ENCODE measurements at regions not wholly inside any gene's neighbourhood (a gene's known extent, or its start where the extent isn't known, plus 50 kb on each side); places are given as distances from the start of the nearest gene placed in this dataset.
"Not testable (repeated sequence)": the region's sequence is repeated elsewhere in the genome, so short reads cannot be mapped to it uniquely, and the experiment has no call there.

DNA sequence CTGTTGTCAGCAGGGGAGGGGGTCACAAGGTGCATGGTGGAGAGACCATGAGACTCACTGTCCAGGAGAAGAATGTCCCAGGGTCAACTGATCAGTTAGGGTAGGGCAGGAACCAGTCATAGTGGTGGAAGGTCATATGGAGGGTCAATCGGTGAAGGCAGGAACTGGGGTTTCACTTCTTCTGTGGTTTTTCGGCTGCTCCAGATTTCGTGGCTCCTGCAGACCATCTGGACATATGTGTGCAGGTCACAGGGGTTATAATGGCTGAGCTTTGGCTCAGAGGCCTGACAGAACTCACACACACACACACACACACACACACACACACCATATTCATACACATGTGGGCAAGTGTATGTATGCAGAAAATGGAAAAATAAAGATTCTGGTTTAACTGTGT is 502.0 kb upstream of the ROBO2 start:
- CTCF ChIA-PET: interaction anchor here (0.5 kb wide), 1 partner anchor 326 kb away, joined by 3 read pairs; no protein-coding TSS in a partner anchor
- H3K4me3 ChIP-seq; H3K27ac ChIP-seq (ENCODE audit: control insufficient read depth, insufficient read depth); H3K27me3 ChIP-seq (replicated peaks in 1 of 2; ENCODE audit: control insufficient read depth in 2 of 2, insufficient read depth in 2 of 2, low read length in 1 of 2); RAD21 ChIA-PET (ENCODE audit: unreplicated experiment); H3K79me2 ChIP-seq (ENCODE audit: control insufficient read depth, insufficient read depth, low read length); FAIRE-seq; H4K20me1 ChIP-seq (ENCODE audit: control insufficient read depth, insufficient read depth); intact Hi-C loops (cut with micrococcal nuclease; ENCODE audit: unreplicated experiment); H2AFZ ChIP-seq (ENCODE audit: control insufficient read depth, low read depth, low read length); H3K4me2 ChIP-seq (ENCODE audit: control insufficient read depth, insufficient read depth); POLR2A ChIA-PET; in situ Hi-C loops (cut with MboI); H3K9me3 ChIP-seq (replicated peaks; ENCODE audit: control insufficient read depth, insufficient read depth, low read length); H3K36me3 ChIP-seq (ENCODE audit: control insufficient read depth in 2 of 2, insufficient read depth in 2 of 2, low read length in 1 of 2); BruUV-seq (replicated peaks); H3K4me1 ChIP-seq (ENCODE audit: control insufficient read depth, insufficient read depth, low read length); H3K9ac ChIP-seq (ENCODE audit: control insufficient read depth, insufficient read depth, low read length); DNase-seq (ENCODE audit: low read depth, low spot score): not testable (repeated sequence)
- ATAC-seq: peak; percentile 59
- 0% methylated on average over 3 of the region's 3 CpGs for WGBS (ENCODE audit: insufficient coverage, insufficient replicate concordance, low lambda C conversion rate, missing lambda C conversion rate)
- TF ChIP-seq ZBED1 (IDR thresholded peaks at IDR 0.05; ENCODE audit: borderline replicate concordance): peak; percentile 40; the same call in 1 of the 2 replicates
- TF ChIP-seq CHD2 (IDR thresholded peaks at IDR 0.05; ENCODE audit: borderline replicate concordance, low read depth, low read length): 0 out of 2 replicates have a peak, but pooled peaks have one; percentile 18
- peak; percentile 75 for TF ChIP-seq EED (IDR thresholded peaks at IDR 0.05; ENCODE audit: low read depth)
- TF ChIP-seq BHLHE40 (IDR thresholded peaks at IDR 0.05; ENCODE audit: borderline replicate concordance in 1 of 2, low read depth in 2 of 2, low read length in 1 of 2): 0 out of 4 replicates have a peak, but pooled peaks of 1 of the 2 experiments have one; percentile 16
- 0 out of 2 replicates have a peak, but pooled peaks have one; percentile 56 for TF ChIP-seq NR2C1 (IDR thresholded peaks at IDR 0.05)
- peak; percentile 42; the same call in 1 of the 2 replicates for TF ChIP-seq RELB (IDR thresholded peaks at IDR 0.05; ENCODE audit: low read depth)
- TF ChIP-seq NR2F1 (conservative IDR thresholded peaks at IDR 0.05): peak; percentile 96
- peak; percentile 81 for TF ChIP-seq RUNX3 (IDR thresholded peaks at IDR 0.05; ENCODE audit: low read length)
- TF ChIP-seq MTA2 (IDR thresholded peaks at IDR 0.05; ENCODE audit: low read depth): 0 out of 2 replicates have a peak, but pooled peaks have one; percentile 37
- TF ChIP-seq NFIC (IDR thresholded peaks at IDR 0.05; ENCODE audit: low read depth, low read length): peak; percentile 56; the same call in 1 of the 2 replicates
- TF ChIP-seq IKZF2 (IDR thresholded peaks at IDR 0.05): peak; percentile 68 to 73
- TF ChIP-seq YY1 (IDR thresholded peaks at IDR 0.05; ENCODE audit: low read depth, low read length): peak; percentile 50; the same call in 1 of the 2 replicates
- peak; percentile 30; the same call in 1 of the 2 replicates for TF ChIP-seq CREM (IDR thresholded peaks at IDR 0.05; ENCODE audit: low read depth)
- peak; percentile 83 for TF ChIP-seq IKZF1 (conservative IDR thresholded peaks at IDR 0.05)
- SMC1A ChIA-PET (ENCODE audit: uncharacterized antibody, unreplicated experiment): interaction anchor here (0.6 kb wide), 1 partner anchor 53 kb away, joined by 3 read pairs; no protein-coding TSS in a partner anchor
